Colonic mucosa (tissue), 4 donors: ENCODE measurements at regions not wholly inside any gene's neighbourhood (a gene's known extent, or its start where the extent isn't known, plus 50 kb on each side); places are given as distances from the start of the nearest gene placed in this dataset.

Experiments
- DNase-seq: peaks from one replicate; pipeline ENCODE4 v3.0.0-alpha.2; 2020
- H3K27ac ChIP-seq: fragments of 200-600 bp; one replicate; pipeline ENCODE4 v1.8.0; 2021
- H3K27me3 ChIP-seq: fragments of 200-600 bp; one replicate; pipeline ENCODE4 v1.8.0; 2021
- H3K36me3 ChIP-seq: fragments of 200-600 bp; one replicate; pipeline ENCODE4 v1.8.0; 2021
- H3K4me1 ChIP-seq: fragments of 200-600 bp; one replicate; pipeline ENCODE4 v1.8.0; 2021; ENCODE audit warnings: mild to moderate bottlenecking
- H3K4me3 ChIP-seq: fragments of 200-600 bp; one replicate; pipeline ENCODE4 v1.8.0; 2021
- H3K9ac ChIP-seq, 2 donors: one replicate each; pipeline ENCODE4 v1.7.0; 2013; ENCODE audit warnings: control low read depth in 2 of 2, low read depth in 2 of 2, low read length in 2 of 2
- H3K9me3 ChIP-seq: fragments of 200-600 bp; one replicate; pipeline ENCODE4 v1.8.0; 2021
- CTCF ChIP-seq: fragments of 200-600 bp; IDR thresholded peaks from one replicate; pipeline ENCODE4 v1.8.0; 2022; ENCODE audit warnings: antibody characterized with exemption, mild to moderate bottlenecking
- intact Hi-C: fragments of 100-400 bp; cut with DNase I; formaldehyde crosslinking; loops from one replicate; pipeline ENCODE4 v1.14.1; 2022
- donor health status: healthy.
- donor health status: DM: no; HTN: no; CAD: no.
- donor health status: DM: no; HTN: no; CAD: no.

DNA sequence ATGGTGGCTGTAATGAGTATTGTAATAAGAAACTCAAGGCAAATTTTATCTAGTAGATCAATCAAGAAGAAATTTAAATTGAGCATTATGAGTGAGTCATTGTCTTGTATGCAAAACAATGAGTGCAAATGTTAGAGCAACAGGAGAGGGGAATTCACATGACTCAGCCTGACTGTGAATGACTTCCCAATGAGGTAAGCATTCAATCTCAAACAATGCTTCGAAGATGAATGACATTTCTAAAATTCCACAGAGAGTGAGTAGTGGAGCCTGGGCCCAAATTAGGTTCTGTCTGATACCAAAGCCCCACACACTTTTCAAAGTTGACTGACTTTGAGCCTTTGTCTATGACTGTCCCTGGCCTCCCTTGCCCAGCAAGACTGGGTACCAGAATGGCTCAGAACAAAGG lies 738.0 kb downstream of the PTPRU start:
- no peak for DNase-seq
- H3K9me3 ChIP-seq, result no peaks in the 10 kb centered on the region

GRCh38 chr1:29973406-29973805 lies 737.1 kb downstream of the PTPRU start:
- intact Hi-C loops, result no loop called here
- H3K9ac ChIP-seq, result no peak overlapping the region
- no peak for DNase-seq
- no peak for TF ChIP-seq CTCF
- H3K36me3 ChIP-seq, result no peaks in the 10 kb centered on the region
- H3K9me3 ChIP-seq, result no peaks in the 10 kb centered on the region
- no peaks in the 10 kb centered on the region for H3K4me1 ChIP-seq
- H3K27me3 ChIP-seq, result no peaks in the 10 kb centered on the region
- H3K4me3 ChIP-seq, result no peak overlapping the region
- no peak overlapping the region for H3K27ac ChIP-seq

More for the DNA sequence above, 738.0 kb downstream of the PTPRU start:
- no peak overlapping the region for H3K9ac ChIP-seq
- H3K27me3 ChIP-seq, result no peaks in the 10 kb centered on the region
- intact Hi-C loops, result no loop called here
- no peak for TF ChIP-seq CTCF
- H3K27ac ChIP-seq, result no peak overlapping the region
- H3K4me3 ChIP-seq, result no peak overlapping the region
- H3K4me1 ChIP-seq, result no peaks in the 10 kb centered on the region
- no peaks in the 10 kb centered on the region for H3K36me3 ChIP-seq

GRCh38 chr1:29972421-29973053 lies 736.2 kb downstream of the PTPRU start:
- DNase-seq, result no peak
- intact Hi-C loops, result no loop called here
- no peaks in the 10 kb centered on the region for H3K27me3 ChIP-seq
- no peak for TF ChIP-seq CTCF
- no peaks in the 10 kb centered on the region for H3K9me3 ChIP-seq
- no peak overlapping the region for H3K4me3 ChIP-seq
- no peak overlapping the region for H3K27ac ChIP-seq
- no peaks in the 10 kb centered on the region for H3K36me3 ChIP-seq
- no peaks in the 10 kb centered on the region for H3K4me1 ChIP-seq
- H3K9ac ChIP-seq, result no peak overlapping the region

DNA sequence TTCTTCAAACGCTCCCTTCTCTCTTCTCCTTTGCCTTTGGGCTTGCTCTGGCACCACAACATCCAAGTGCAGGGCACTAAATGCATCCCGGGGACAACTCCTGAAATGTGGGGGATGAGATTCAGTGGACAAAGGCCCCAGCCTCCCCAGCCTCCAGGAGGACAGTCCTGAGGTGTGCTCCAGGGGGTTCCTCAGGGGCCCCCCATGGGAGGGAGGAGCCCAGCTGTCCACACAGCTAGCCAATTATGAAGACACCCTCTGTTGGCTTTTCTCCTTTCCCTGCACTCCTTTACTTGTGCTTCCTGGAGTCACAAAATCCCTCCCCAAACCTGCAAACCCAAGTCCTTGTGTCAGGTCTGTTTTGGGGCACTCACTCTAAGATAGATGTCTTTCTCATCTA lies 735.4 kb downstream of the PTPRU start:
- TF ChIP-seq CTCF, result no peak
- intact Hi-C loops, result no loop called here
- Histone ChIP-seq H3K27me3 (no peaks in the 10 kb centered on the region), H3K9ac (no peak overlapping the region), H3K9me3 (no peaks in the 10 kb centered on the region), H3K4me1 (no peaks in the 10 kb centered on the region), H3K36me3 (no peaks in the 10 kb centered on the region), H3K27ac (no peak overlapping the region), H3K4me3 (no peak overlapping the region)
- no peak for DNase-seq

DNA sequence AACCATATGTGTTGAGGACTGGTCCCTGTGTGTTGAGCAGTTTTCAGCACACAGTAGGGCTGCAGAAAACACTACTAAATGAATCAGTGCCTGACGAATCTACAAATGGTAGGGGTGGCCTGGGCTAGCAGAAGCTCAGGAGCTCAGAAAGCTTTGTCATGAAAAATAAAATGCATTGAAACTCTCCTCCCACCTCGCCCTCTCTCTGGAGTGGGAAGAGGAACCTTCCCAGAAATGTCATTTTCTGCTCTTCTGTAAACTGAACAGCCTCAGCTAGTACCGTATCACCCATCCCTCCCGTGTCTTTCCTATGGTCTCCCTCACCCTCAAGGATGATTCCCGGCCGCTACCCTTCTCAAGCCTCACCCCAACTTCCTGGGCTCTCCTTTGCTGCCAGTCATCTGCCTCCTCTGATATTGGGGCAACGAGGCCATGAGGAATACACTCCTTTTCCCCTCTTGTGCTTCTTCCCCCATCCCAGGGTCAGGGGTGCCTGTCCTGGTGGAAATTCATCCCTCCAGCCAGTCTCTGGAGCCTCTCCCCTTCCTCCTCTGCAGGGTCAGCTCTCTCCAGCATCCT lies 734.5 kb downstream of the PTPRU start:
- Histone ChIP-seq H3K9ac (no peak overlapping the region), H3K9me3 (no peaks in the 10 kb centered on the region), H3K36me3 (no peaks in the 10 kb centered on the region), H3K4me1 (no peaks in the 10 kb centered on the region), H3K27me3 (no peaks in the 10 kb centered on the region), H3K4me3 (no peak overlapping the region), H3K27ac (no peak overlapping the region)
- no peak for TF ChIP-seq CTCF
- no peak for DNase-seq
- intact Hi-C loops, result no loop called here
